C4-2B (cell line): ENCODE measurements at regions not wholly inside any gene's neighbourhood (a gene's known extent, or its start where the extent isn't known, plus 50 kb on each side); places are given as distances from the start of the nearest gene placed in this dataset.

Source experiments
- CTCF ChIP-seq: fragments of 450-650 bp; conservative IDR thresholded peaks from 2 replicates; pipeline ENCODE4 v1.5.1; 2017; ENCODE audit warnings: mild to moderate bottlenecking
- ZFX ChIP-seq: fragments of 450-650 bp; IDR thresholded peaks from 2 replicates; pipeline ENCODE4 v1.6.1; 2017

GRCh38 chr4:14841801-14842768 lies 160.2 kb upstream of the CPEB2 start:
- TF ChIP-seq CTCF: no peak
- no peak for TF ChIP-seq ZFX
